ENCODE measurements at regions not wholly inside any gene's neighbourhood (a gene's known extent, or its start where the extent isn't known, plus 50 kb on each side); places are given as distances from the start of the nearest gene placed in this dataset.

DNA sequence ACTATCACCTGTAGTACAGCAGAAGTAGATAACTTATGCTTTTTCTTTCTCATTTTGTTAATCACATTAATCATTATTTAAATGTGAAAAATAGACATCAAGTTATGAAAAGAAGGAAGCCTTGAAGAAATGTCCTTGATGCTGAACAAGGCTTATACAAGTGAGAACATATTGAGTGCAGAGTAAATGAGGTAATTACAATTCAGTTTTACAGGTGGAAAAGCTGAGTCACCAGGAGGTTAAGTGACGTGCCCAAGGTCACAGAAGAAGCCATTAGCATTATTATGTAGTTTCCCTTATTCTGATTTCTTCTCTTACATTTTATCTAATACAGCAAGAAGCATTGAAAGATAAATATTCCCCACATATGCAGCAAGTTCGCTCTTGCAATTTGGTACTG lies 998.5 kb upstream of the CDH6 start:
- no peaks in the 10 kb centered on the region for H3K4me1 ChIP-seq (ENCODE audit: control insufficient read depth, extremely low read depth, insufficient read depth, low read length)

More for the DNA sequence above, 998.5 kb upstream of the CDH6 start:
- no peaks in the 10 kb centered on the region for H3K27me3 ChIP-seq (ENCODE audit: control insufficient read depth in 2 of 2, insufficient read depth in 2 of 2, low read length in 2 of 2)
- no TSS peak for BruUV-seq (replicated peaks)
- no peak overlapping the region for H3K9ac ChIP-seq (replicated peaks; ENCODE audit: extremely low read depth, insufficient read depth, low read length)
- dilution Hi-C loops (cut with MboI; ENCODE audit: extremely low pct_ligation_motif_present, low sequenced_read_pairs), result no loop called here
- H4K20me1 ChIP-seq (replicated peaks; ENCODE audit: control insufficient read depth, extremely low read depth, insufficient read depth, low read length), result no peaks in the 10 kb centered on the region
- DNase-seq (ENCODE audit: low read depth, low spot score) (no peak), FAIRE-seq (no peak)
- no peaks in the 10 kb centered on the region for H3K9me1 ChIP-seq (replicated peaks; ENCODE audit: control insufficient read depth, extremely low read depth, insufficient read depth, low read length)
- intact Hi-C loops (cut with micrococcal nuclease), result no loop called here
- no peaks in the 10 kb centered on the region for H3K36me3 ChIP-seq (ENCODE audit: control insufficient read depth in 2 of 2, extremely low read depth in 1 of 2, insufficient read depth in 2 of 2, low read length in 2 of 2)
- H2AFZ ChIP-seq (ENCODE audit: low read depth, low read length), result no peak overlapping the region
- no peak overlapping the region for H3K27ac ChIP-seq (ENCODE audit: insufficient read depth, low read depth, low read length)
- peaks cover 4% of the 10 kb centered on the region for H3K9me3 ChIP-seq (replicated peaks; ENCODE audit: control insufficient read depth, insufficient read depth, low read length)
- ChIA-PET POLR2A (no interaction called here), CTCF (no interaction called here)
- no peaks in the 10 kb centered on the region for H3K79me2 ChIP-seq (ENCODE audit: control insufficient read depth, insufficient read depth, low read length)
- no peak for TF ChIP-seq EZH2 (IDR thresholded peaks at IDR 0.05; ENCODE audit: borderline replicate concordance, low read depth, low read length, severe bottlenecking)
- TF ChIP-seq, protein P1, sequence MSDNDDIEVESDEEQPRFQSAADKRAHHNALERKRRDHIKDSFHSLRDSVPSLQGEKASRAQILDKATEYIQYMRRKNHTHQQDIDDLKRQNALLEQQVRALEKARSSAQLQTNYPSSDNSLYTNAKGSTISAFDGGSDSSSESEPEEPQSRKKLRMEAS (IDR thresholded peaks at IDR 0.05; ENCODE audit: insufficient read depth, insufficient read length), result no peak
- no peak for TF ChIP-seq GATA2 (IDR thresholded peaks at IDR 0.05; ENCODE audit: insufficient read depth, insufficient read length, low read depth, low read length)
- no peak for TF ChIP-seq MYC (IDR thresholded peaks at IDR 0.05; ENCODE audit: low read depth, low read length)
- no peak for TF ChIP-seq POLR2AphosphoS5 (IDR thresholded peaks at IDR 0.05; ENCODE audit: insufficient read depth, low read depth, low read length)
- no peak for TF ChIP-seq FOS (IDR thresholded peaks at IDR 0.05; ENCODE audit: borderline replicate concordance, insufficient read depth, low read length)
- TF ChIP-seq, protein P2, sequence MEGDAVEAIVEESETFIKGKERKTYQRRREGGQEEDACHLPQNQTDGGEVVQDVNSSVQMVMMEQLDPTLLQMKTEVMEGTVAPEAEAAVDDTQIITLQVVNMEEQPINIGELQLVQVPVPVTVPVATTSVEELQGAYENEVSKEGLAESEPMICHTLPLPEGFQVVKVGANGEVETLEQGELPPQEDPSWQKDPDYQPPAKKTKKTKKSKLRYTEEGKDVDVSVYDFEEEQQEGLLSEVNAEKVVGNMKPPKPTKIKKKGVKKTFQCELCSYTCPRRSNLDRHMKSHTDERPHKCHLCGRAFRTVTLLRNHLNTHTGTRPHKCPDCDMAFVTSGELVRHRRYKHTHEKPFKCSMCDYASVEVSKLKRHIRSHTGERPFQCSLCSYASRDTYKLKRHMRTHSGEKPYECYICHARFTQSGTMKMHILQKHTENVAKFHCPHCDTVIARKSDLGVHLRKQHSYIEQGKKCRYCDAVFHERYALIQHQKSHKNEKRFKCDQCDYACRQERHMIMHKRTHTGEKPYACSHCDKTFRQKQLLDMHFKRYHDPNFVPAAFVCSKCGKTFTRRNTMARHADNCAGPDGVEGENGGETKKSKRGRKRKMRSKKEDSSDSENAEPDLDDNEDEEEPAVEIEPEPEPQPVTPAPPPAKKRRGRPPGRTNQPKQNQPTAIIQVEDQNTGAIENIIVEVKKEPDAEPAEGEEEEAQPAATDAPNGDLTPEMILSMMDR (IDR thresholded peaks at IDR 0.05; ENCODE audit: extremely low read depth in 1 of 2, insufficient read depth in 1 of 2, low read depth in 1 of 2, low read length in 2 of 2), result no peak
- TF ChIP-seq POLR2A (IDR thresholded peaks at IDR 0.05; ENCODE audit: low read depth, low read length), result no peak
- TF ChIP-seq JUN (IDR thresholded peaks at IDR 0.05; ENCODE audit: borderline replicate concordance, insufficient read depth, insufficient read length, low read depth), result no peak
- H3K4me2 ChIP-seq (ENCODE audit: insufficient read depth, low read length), result no peak overlapping the region
- H3K4me3 ChIP-seq (replicated peaks in 1 of 3; ENCODE audit: insufficient read depth in 1 of 3, low read depth in 1 of 3, low read length in 3 of 3), result no peak overlapping the region

Data from endothelial cell of umbilical vein (primary cell).